Loucy (cell line): ENCODE measurements at regions not wholly inside any gene's neighbourhood (a gene's known extent, or its start where the extent isn't known, plus 50 kb on each side); places are given as distances from the start of the nearest gene placed in this dataset.

Source experiments
- H2AFZ ChIP-seq: fragments of 200-600 bp; sonication (generic); 2 replicates; pipeline ENCODE4 v1.6.0; 2016; ENCODE audit warnings: antibody characterized with exemption, mild to moderate bottlenecking, low read length, moderate library complexity
- H3F3A ChIP-seq: fragments of 200-600 bp; 2 replicates; pipeline ENCODE4 v1.6.0; 2016; ENCODE audit warnings: antibody characterized with exemption, low read depth, mild to moderate bottlenecking
- H3K27me3 ChIP-seq: fragments of 200-600 bp; sonication (generic); 2 replicates; pipeline ENCODE4 v1.6.1; 2014; ENCODE audit warnings: low read length, mild to moderate bottlenecking; ENCODE audit not compliant: insufficient read depth, poor library complexity, severe bottlenecking
- H3K36me3 ChIP-seq: fragments of 200-600 bp; sonication (generic); 2 replicates; pipeline ENCODE4 v1.6.1; 2016; ENCODE audit warnings: low read length; ENCODE audit not compliant: insufficient read depth
- H3K4me1 ChIP-seq: fragments of 200-600 bp; sonication (generic); 2 replicates; pipeline ENCODE4 v1.5.1; 2014; ENCODE audit warnings: low read length, mild to moderate bottlenecking; ENCODE audit not compliant: insufficient read depth, poor library complexity, severe bottlenecking
- H3K4me2 ChIP-seq: fragments of 200-600 bp; sonication (generic); 2 replicates; pipeline ENCODE4 v1.6.0; 2014; ENCODE audit warnings: antibody characterized with exemption, low read length, low read depth, mild to moderate bottlenecking; ENCODE audit not compliant: poor library complexity, severe bottlenecking
- H3K4me3 ChIP-seq: fragments of 200-600 bp; sonication (generic); 2 replicates; pipeline ENCODE4 v1.5.1; 2014; ENCODE audit warnings: low read length, mild to moderate bottlenecking, mixed read lengths; ENCODE audit not compliant: poor library complexity, severe bottlenecking
- H3K79me2 ChIP-seq: fragments of 200-600 bp; sonication (generic); 2 replicates; pipeline ENCODE4 v1.6.1; 2014; ENCODE audit warnings: low read length; ENCODE audit not compliant: insufficient read depth
- H3K9ac ChIP-seq: fragments of 200-600 bp; sonication (generic); 2 replicates; pipeline ENCODE4 v1.6.0; 2014; ENCODE audit warnings: mild to moderate bottlenecking, low read depth, low read length, moderate library complexity; ENCODE audit not compliant: poor library complexity, severe bottlenecking
- H3K9me2 ChIP-seq: fragments of 200-600 bp; sonication (generic); replicated peaks from 2 replicates; pipeline ENCODE4 v1.6.1; 2016; ENCODE audit warnings: low read depth, low read length, mixed read lengths
- H3K9me3 ChIP-seq: fragments of 200-600 bp; sonication (generic); 2 replicates; pipeline ENCODE4 v1.6.1; 2014; ENCODE audit warnings: mild to moderate bottlenecking, antibody characterized with exemption, low read length, low read depth; ENCODE audit not compliant: insufficient read depth
- H4K20me1 ChIP-seq: fragments of 200-600 bp; sonication (generic); 2 replicates; pipeline ENCODE4 v1.6.0; 2014; ENCODE audit warnings: antibody characterized with exemption, low read length, mild to moderate bottlenecking; ENCODE audit not compliant: insufficient read depth, poor library complexity, severe bottlenecking
- CTCF ChIP-seq: fragments of 200-600 bp; sonication (generic); conservative IDR thresholded peaks from 2 replicates; pipeline ENCODE4 v1.5.1; 2014; ENCODE audit warnings: mild to moderate bottlenecking, antibody characterized with exemption, low read length
- EZH2phosphoT487 ChIP-seq: fragments of 200-600 bp; IDR thresholded peaks from 2 replicates; pipeline ENCODE4 v1.6.1; 2018; ENCODE audit warnings: antibody characterized with exemption, mild to moderate bottlenecking, moderate library complexity, borderline replicate concordance

GRCh38 chr4:181646864-181647263, 596.3 kb upstream of the TENM3 start:
- TF ChIP-seq CTCF (no peak), EZH2phosphoT487 (no peak)

DNA sequence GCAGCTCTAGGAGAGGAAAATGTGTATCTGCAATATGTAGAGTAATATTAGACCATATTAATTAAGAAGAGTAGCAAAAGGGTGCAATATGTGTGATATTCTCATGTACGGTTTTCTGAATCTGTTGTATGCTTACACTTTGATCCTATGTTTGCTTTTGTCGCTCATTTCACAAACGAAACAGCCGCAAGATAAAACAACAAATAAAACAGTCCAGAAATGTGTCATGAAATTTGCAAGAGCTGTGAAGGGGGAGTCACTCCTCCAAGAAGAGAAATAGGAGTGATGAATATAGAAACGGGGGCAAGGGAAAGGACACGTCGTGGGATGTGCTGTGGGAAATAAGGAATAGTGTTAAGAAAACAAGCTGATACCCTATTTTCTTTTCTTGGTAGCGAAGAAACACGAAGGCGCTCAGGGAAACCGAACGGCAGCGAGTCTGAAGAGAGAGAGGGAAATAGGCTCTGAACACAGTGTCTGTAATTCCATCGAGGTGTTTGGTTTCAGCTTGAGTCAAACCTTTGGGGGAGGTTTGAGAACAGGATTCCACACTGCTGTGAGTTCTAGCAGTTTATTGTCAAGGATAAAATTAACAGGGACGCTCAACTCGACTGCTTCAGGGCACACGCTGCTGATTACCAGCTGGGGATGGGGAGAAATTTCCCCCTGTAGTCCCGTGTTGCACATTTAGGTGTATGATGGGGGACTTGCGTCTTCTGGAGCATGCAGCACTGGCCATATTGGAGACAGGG, 595.6 kb upstream of the TENM3 start:
- TF ChIP-seq EZH2phosphoT487 = no peak
- no peak for TF ChIP-seq CTCF
- no peak overlapping the region for H3K4me2 ChIP-seq
- no peaks in the 10 kb centered on the region for H3F3A ChIP-seq
- H2AFZ ChIP-seq = no peak overlapping the region
- no peak overlapping the region for H3K9ac ChIP-seq
- H3K9me3 ChIP-seq = no peaks in the 10 kb centered on the region; the same call in 1 of the 2 replicates
- no peaks in the 10 kb centered on the region for H4K20me1 ChIP-seq
- no peaks in the 10 kb centered on the region for H3K27me3 ChIP-seq
- no peaks in the 10 kb centered on the region for H3K4me1 ChIP-seq
- no peaks in the 10 kb centered on the region for H3K79me2 ChIP-seq
- H3K36me3 ChIP-seq = no peaks in the 10 kb centered on the region
- H3K9me2 ChIP-seq = no peaks in the 10 kb centered on the region
- no peak overlapping the region for H3K4me3 ChIP-seq

More at GRCh38 chr4:181646864-181647263, 596.3 kb upstream of the TENM3 start:
- H3F3A ChIP-seq = no peaks in the 10 kb centered on the region
- no peaks in the 10 kb centered on the region for H3K9me3 ChIP-seq
- H3K36me3 ChIP-seq = no peaks in the 10 kb centered on the region
- no peak overlapping the region for H2AFZ ChIP-seq
- H3K4me3 ChIP-seq = no peak overlapping the region
- no peaks in the 10 kb centered on the region for H3K9me2 ChIP-seq
- H3K9ac ChIP-seq = no peak overlapping the region
- no peaks in the 10 kb centered on the region for H3K27me3 ChIP-seq
- H4K20me1 ChIP-seq = no peaks in the 10 kb centered on the region
- no peaks in the 10 kb centered on the region for H3K79me2 ChIP-seq
- H3K4me1 ChIP-seq = no peaks in the 10 kb centered on the region
- H3K4me2 ChIP-seq = no peak overlapping the region

DNA sequence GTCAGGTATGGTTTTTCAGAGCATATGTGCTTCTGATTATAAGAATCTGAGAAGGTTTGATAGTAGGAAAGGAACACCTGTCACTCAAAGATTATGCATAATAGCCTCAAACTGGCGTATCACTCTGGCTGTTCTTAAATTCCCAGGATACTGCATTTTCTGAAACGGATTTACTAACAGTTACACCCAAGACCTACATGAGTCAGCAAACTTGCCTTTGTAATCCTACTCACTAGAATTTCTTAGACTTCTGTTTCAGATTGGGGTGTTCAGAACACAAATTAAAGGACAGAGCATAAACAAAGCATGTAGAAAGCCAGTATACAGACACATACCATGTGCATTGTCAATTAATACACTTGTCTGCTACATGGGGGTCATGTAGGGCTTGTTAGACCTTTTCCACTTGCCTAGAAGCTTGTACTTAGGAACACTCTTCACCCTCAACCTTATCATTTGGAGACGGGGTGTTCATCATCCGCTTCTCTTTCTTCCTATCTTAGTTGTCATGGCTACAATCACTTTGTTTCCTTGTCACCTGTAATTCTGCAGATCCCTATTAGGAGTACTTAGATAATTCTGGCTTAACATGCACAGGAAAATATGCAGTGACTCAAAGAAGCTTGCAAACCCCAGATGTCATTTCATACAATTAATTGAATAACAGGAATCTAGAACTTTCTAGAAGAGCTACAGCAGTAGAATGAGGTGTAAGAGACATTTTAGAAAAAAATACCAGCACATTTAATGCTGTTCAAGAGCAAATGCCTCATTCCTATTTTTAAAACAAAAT, 593.0 kb upstream of the TENM3 start:
- no peaks in the 10 kb centered on the region for H3K79me2 ChIP-seq
- no peaks in the 10 kb centered on the region for H3K36me3 ChIP-seq
- no peak overlapping the region for H2AFZ ChIP-seq
- H3K4me1 ChIP-seq = no peaks in the 10 kb centered on the region
- H3K9me3 ChIP-seq = no peaks in the 10 kb centered on the region; the same call in 1 of the 2 replicates
- no peaks in the 10 kb centered on the region for H3K9me2 ChIP-seq
- no peaks in the 10 kb centered on the region for H4K20me1 ChIP-seq
- no peak for TF ChIP-seq EZH2phosphoT487
- TF ChIP-seq CTCF = no peak
- H3K4me2 ChIP-seq = no peak overlapping the region
- no peaks in the 10 kb centered on the region for H3K27me3 ChIP-seq
- H3K4me3 ChIP-seq = no peak overlapping the region
- no peaks in the 10 kb centered on the region for H3F3A ChIP-seq
- H3K9ac ChIP-seq = no peak overlapping the region
